ENCODE measurements at regions not wholly inside any gene's neighbourhood (a gene's known extent, or its start where the extent isn't known, plus 50 kb on each side); places are given as distances from the start of the nearest gene placed in this dataset.

DNA sequence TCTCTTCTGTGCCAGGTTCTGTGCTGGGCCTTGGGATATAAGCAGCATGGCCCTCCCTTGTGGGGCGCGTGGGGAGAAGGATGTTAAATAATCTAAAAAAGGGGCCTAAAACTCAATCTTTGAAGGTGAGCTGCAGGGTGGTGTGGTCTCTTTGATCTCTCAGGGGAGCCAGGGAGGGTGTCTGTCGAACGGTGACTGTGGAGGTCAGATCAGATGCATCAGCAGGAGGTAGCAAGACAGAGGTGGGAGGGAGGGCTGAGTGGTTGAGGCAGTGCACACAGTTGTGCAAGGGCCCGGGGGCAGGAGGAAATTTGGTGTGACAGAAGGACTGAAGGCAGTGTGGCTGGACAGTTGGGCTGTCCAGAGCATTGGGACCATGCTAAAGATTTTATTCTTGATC, 287.3 kb downstream of the BMP7 start:
- Mint-ChIP-seq H3K27me3 (ENCODE audit: unreplicated experiment) (peaks cover 8% of the 10 kb centered on the region), H3K4me3 (ENCODE audit: unreplicated experiment) (no peak overlapping the region), H3K36me3 (ENCODE audit: low read depth, unreplicated experiment) (no peaks in the 10 kb centered on the region), H3K9me3 (ENCODE audit: unreplicated experiment) (no peaks in the 10 kb centered on the region), H3K4me1 (ENCODE audit: unreplicated experiment) (no peaks in the 10 kb centered on the region), H3K27ac (ENCODE audit: unreplicated experiment) (no peak overlapping the region)
- no peak for DNase-seq (ENCODE audit: low spot score)
- no peak for TF ChIP-seq CTCF (IDR thresholded peaks at IDR 0.05; ENCODE audit: unreplicated experiment)

DNA sequence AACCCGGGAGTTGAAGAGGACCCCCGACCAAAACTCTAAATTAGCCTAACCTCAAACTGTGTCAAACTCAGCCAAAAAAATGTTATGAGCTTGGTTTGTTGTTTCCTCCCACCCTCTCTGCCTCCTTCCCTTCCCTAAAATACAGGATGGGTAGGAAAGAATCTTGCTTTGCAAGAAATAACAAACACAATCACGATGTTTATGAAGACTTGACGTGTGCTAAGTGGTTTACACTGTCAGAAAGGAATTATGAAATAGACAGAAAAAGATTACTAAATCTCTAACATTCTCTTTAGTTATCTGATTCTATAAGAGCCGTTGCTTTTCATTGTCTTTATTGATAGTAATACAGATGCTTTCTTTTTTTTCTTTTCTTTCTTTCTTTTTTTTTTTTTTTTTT, 285.1 kb downstream of the BMP7 start:
- no peaks in the 10 kb centered on the region for H3K9me3 Mint-ChIP-seq (ENCODE audit: unreplicated experiment)
- no peaks in the 10 kb centered on the region for H3K4me1 Mint-ChIP-seq (ENCODE audit: unreplicated experiment)
- no peak overlapping the region for H3K4me3 Mint-ChIP-seq (ENCODE audit: unreplicated experiment)
- TF ChIP-seq CTCF (IDR thresholded peaks at IDR 0.05; ENCODE audit: unreplicated experiment) = no peak
- H3K36me3 Mint-ChIP-seq (ENCODE audit: low read depth, unreplicated experiment) = no peaks in the 10 kb centered on the region
- H3K27me3 Mint-ChIP-seq (ENCODE audit: unreplicated experiment) = peaks cover 3% of the 10 kb centered on the region
- DNase-seq (ENCODE audit: low spot score) = no peak
- H3K27ac Mint-ChIP-seq (ENCODE audit: unreplicated experiment) = no peak overlapping the region

GRCh38 chr20:56983813-56984212, 282.6 kb downstream of the BMP7 start:
- no peaks in the 10 kb centered on the region for H3K4me1 Mint-ChIP-seq (ENCODE audit: unreplicated experiment)
- no peak overlapping the region for H3K4me3 Mint-ChIP-seq (ENCODE audit: unreplicated experiment)
- TF ChIP-seq CTCF (IDR thresholded peaks at IDR 0.05; ENCODE audit: unreplicated experiment) = no peak
- H3K36me3 Mint-ChIP-seq (ENCODE audit: low read depth, unreplicated experiment) = no peaks in the 10 kb centered on the region
- no peak overlapping the region for H3K27ac Mint-ChIP-seq (ENCODE audit: unreplicated experiment)
- no peaks in the 10 kb centered on the region for H3K9me3 Mint-ChIP-seq (ENCODE audit: unreplicated experiment)
- no peak for DNase-seq (ENCODE audit: low spot score)
- H3K27me3 Mint-ChIP-seq (ENCODE audit: unreplicated experiment) = peaks cover 3% of the 10 kb centered on the region

DNA sequence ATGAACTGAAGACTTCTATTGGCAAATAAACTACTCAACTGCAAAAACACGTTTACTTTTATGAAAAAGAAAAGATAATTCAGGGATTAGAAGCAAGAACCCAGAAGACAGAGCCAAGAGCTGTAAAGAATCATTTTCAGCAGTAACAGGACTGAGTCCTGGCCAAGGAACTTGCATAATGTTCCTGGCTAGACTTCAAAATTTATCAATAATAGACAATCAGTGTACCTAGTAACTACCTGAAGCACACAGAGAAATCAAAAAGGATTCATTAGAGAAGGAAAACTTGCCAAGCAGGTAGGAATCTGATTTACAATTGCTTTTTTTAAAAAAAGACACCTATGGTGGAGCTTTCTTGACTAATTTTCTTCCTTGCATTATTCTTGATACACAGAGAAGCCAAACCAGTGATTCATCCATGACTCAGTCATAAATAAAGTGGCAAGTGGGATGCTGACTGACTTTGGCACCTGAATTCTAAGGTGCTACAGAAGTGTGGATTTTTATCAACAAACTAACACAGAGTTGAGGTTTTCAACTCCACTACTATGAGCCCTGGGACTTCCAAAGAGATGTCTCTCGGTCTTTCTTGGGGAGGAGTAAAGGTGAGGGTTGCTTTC, 281.3 kb downstream of the BMP7 start:
- Mint-ChIP-seq H3K4me1 (ENCODE audit: unreplicated experiment) (no peaks in the 10 kb centered on the region), H3K9me3 (ENCODE audit: unreplicated experiment) (no peaks in the 10 kb centered on the region), H3K4me3 (ENCODE audit: unreplicated experiment) (no peak overlapping the region), H3K36me3 (ENCODE audit: low read depth, unreplicated experiment) (no peaks in the 10 kb centered on the region), H3K27me3 (ENCODE audit: unreplicated experiment) (no peaks in the 10 kb centered on the region), H3K27ac (ENCODE audit: unreplicated experiment) (no peak overlapping the region)
- no peak for DNase-seq (ENCODE audit: low spot score)
- TF ChIP-seq CTCF (IDR thresholded peaks at IDR 0.05; ENCODE audit: unreplicated experiment) = no peak

DNA sequence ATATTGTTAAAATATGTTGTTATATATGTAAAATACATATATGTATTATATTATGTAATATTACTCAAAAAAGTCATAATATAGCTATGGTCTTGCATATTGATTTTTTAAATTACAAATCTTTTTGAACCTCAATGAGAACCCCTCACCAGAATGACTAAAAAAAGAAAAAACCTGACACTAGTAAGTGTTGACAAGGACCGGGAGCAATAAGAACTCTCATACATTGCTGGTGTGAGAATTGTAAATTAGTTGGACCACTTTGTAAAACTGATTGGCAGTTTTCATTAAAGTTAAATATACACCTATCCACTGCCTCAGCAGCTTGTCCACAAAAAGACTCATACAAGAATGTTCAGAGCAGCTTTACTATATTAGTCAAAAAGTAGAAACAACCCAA, 280.0 kb downstream of the BMP7 start:
- DNase-seq (ENCODE audit: low spot score) = no peak
- H3K27me3 Mint-ChIP-seq (ENCODE audit: unreplicated experiment) = no peaks in the 10 kb centered on the region
- no peak for TF ChIP-seq CTCF (IDR thresholded peaks at IDR 0.05; ENCODE audit: unreplicated experiment)
- no peaks in the 10 kb centered on the region for H3K36me3 Mint-ChIP-seq (ENCODE audit: low read depth, unreplicated experiment)
- no peak overlapping the region for H3K27ac Mint-ChIP-seq (ENCODE audit: unreplicated experiment)
- no peaks in the 10 kb centered on the region for H3K9me3 Mint-ChIP-seq (ENCODE audit: unreplicated experiment)
- H3K4me1 Mint-ChIP-seq (ENCODE audit: unreplicated experiment) = no peaks in the 10 kb centered on the region
- no peak overlapping the region for H3K4me3 Mint-ChIP-seq (ENCODE audit: unreplicated experiment)
